ENCODE measurements at regions not wholly inside any gene's neighbourhood (a gene's known extent, or its start where the extent isn't known, plus 50 kb on each side); places are given as distances from the start of the nearest gene placed in this dataset.

- TF ChIP-seq CTCF (IDR thresholded peaks at IDR 0.05): no peak
- Histone ChIP-seq H3K4me1 (no peaks in the 10 kb centered on the region), H3K9me3 (no peaks in the 10 kb centered on the region), H3K36me3 (no peaks in the 10 kb centered on the region), H3K27ac (no peak overlapping the region), H3K9ac (ENCODE audit: low read depth in 2 of 2, low read length in 2 of 2) (no peak overlapping the region), H3K27me3 (no peaks in the 10 kb centered on the region), H3K4me3 (no peak overlapping the region)
- intact Hi-C loops (cut with DNase I): no loop called here
- DNase-seq: no peak
Observed at GRCh38 chr6:44701637-44702101, 314.2 kb downstream of the CDC5L start.

GRCh38 chr6:44702292-44702691 is 314.8 kb downstream of the CDC5L start:
- H3K36me3 ChIP-seq: no peaks in the 10 kb centered on the region

GRCh38 chr6:44704240-44705150 is 317.0 kb downstream of the CDC5L start:
- H3K4me3 ChIP-seq: no peak overlapping the region
- H3K4me1 ChIP-seq: no peaks in the 10 kb centered on the region
- TF ChIP-seq CTCF (IDR thresholded peaks at IDR 0.05): no peak
- H3K27me3 ChIP-seq: no peaks in the 10 kb centered on the region
- H3K9me3 ChIP-seq: no peaks in the 10 kb centered on the region
- H3K36me3 ChIP-seq: no peaks in the 10 kb centered on the region
- DNase-seq: no peak
- intact Hi-C loops (cut with DNase I): no loop called here
- H3K27ac ChIP-seq: no peak overlapping the region
- H3K9ac ChIP-seq (ENCODE audit: low read depth in 2 of 2, low read length in 2 of 2): no peak overlapping the region

More at GRCh38 chr6:44702292-44702691, 314.8 kb downstream of the CDC5L start:
- no peaks in the 10 kb centered on the region for H3K27me3 ChIP-seq
- H3K27ac ChIP-seq: no peak overlapping the region
- H3K4me3 ChIP-seq: no peak overlapping the region
- DNase-seq: no peak
- no peak overlapping the region for H3K9ac ChIP-seq (ENCODE audit: low read depth in 2 of 2, low read length in 2 of 2)
- H3K4me1 ChIP-seq: no peaks in the 10 kb centered on the region
- TF ChIP-seq CTCF (IDR thresholded peaks at IDR 0.05): no peak
- intact Hi-C loops (cut with DNase I): no loop called here
- H3K9me3 ChIP-seq: no peaks in the 10 kb centered on the region

- Histone ChIP-seq H3K9me3 (no peaks in the 10 kb centered on the region), H3K36me3 (no peaks in the 10 kb centered on the region), H3K27ac (no peak overlapping the region), H3K4me1 (no peaks in the 10 kb centered on the region), H3K27me3 (no peaks in the 10 kb centered on the region), H3K4me3 (no peak overlapping the region), H3K9ac (ENCODE audit: low read depth in 2 of 2, low read length in 2 of 2) (no peak overlapping the region)
- intact Hi-C loops (cut with DNase I): no loop called here
- no peak for DNase-seq
- TF ChIP-seq CTCF (IDR thresholded peaks at IDR 0.05): no peak
Observed at GRCh38 chr6:44705596-44705995, 318.1 kb downstream of the CDC5L start.

GRCh38 chr6:44706011-44706410 is 318.5 kb downstream of the CDC5L start:
- H3K36me3 ChIP-seq: no peaks in the 10 kb centered on the region

More at GRCh38 chr6:44706011-44706410, 318.5 kb downstream of the CDC5L start:
- H3K27me3 ChIP-seq: no peaks in the 10 kb centered on the region
- H3K4me3 ChIP-seq: no peak overlapping the region
- no peak overlapping the region for H3K27ac ChIP-seq
- DNase-seq: no peak
- intact Hi-C loops (cut with DNase I): no loop called here
- no peaks in the 10 kb centered on the region for H3K9me3 ChIP-seq
- H3K4me1 ChIP-seq: no peaks in the 10 kb centered on the region
- no peak overlapping the region for H3K9ac ChIP-seq (ENCODE audit: low read depth in 2 of 2, low read length in 2 of 2)
- no peak for TF ChIP-seq CTCF (IDR thresholded peaks at IDR 0.05)

All from colonic mucosa (tissue), 4 donors.